ENCODE measurements at regions not wholly inside any gene's neighbourhood (a gene's known extent, or its start where the extent isn't known, plus 50 kb on each side); places are given as distances from the start of the nearest gene placed in this dataset.

GRCh38 chr2:120632796-120633646 is 102.6 kb upstream of the GLI2 start:
- no peak overlapping the region for H3K4me3 ChIP-seq
- TF ChIP-seq CTCF (IDR thresholded peaks at IDR 0.05): no peak
- TF ChIP-seq POLR2A (IDR thresholded peaks at IDR 0.05): no peak
- no peak for TF ChIP-seq EP300 (IDR thresholded peaks at IDR 0.05)
- H3K36me3 ChIP-seq: no peaks in the 10 kb centered on the region
- no peaks in the 10 kb centered on the region for H3K27me3 ChIP-seq
- H3K4me1 ChIP-seq: no peaks in the 10 kb centered on the region
- no peak for DNase-seq (ENCODE audit: low spot score in 2 of 2)
- H3K9me3 ChIP-seq: peaks cover 0 to 5% (median 0%) of the 10 kb centered on the region in 4 donors
- H3K27ac ChIP-seq: no peak overlapping the region
- WGBS, 2 donors: 57 to 73% methylated on average over 17 of the region's 17 CpGs

GRCh38 chr2:120634533-120634932 is 101.1 kb upstream of the GLI2 start:
- Histone ChIP-seq H3K27ac (no peak overlapping the region), H3K36me3 (no peaks in the 10 kb centered on the region), H3K9me3 (no peaks in the 10 kb centered on the region), H3K4me1 (no peaks in the 10 kb centered on the region), H3K27me3 (no peaks in the 10 kb centered on the region), H3K4me3 (no peak overlapping the region)
- no peak for DNase-seq (ENCODE audit: low spot score in 2 of 2)
- 84% methylated on average over 6 of the region's 6 CpGs for WGBS, 2 donors
- TF ChIP-seq CTCF (IDR thresholded peaks at IDR 0.05) (no peak), POLR2A (IDR thresholded peaks at IDR 0.05) (no peak), EP300 (IDR thresholded peaks at IDR 0.05) (no peak)

GRCh38 chr2:120635146-120635545 is 100.5 kb upstream of the GLI2 start:
- Histone ChIP-seq H3K9me3 (peaks cover 0 to 1% (median 0%) of the 10 kb centered on the region in 4 donors), H3K4me3 (no peak overlapping the region), H3K36me3 (no peaks in the 10 kb centered on the region), H3K27ac (no peak overlapping the region), H3K4me1 (no peaks in the 10 kb centered on the region), H3K27me3 (no peaks in the 10 kb centered on the region)
- TF ChIP-seq POLR2A (IDR thresholded peaks at IDR 0.05) (no peak), EP300 (IDR thresholded peaks at IDR 0.05) (no peak), CTCF (IDR thresholded peaks at IDR 0.05) (no peak)
- no peak for DNase-seq (ENCODE audit: low spot score in 2 of 2)
- 92 to 95% methylated on average over 5 of the region's 5 CpGs for WGBS, 2 donors

- TF ChIP-seq POLR2A (IDR thresholded peaks at IDR 0.05): no peak
- TF ChIP-seq EP300 (IDR thresholded peaks at IDR 0.05): no peak
- no peak for TF ChIP-seq CTCF (IDR thresholded peaks at IDR 0.05)
- WGBS, 2 donors: 88% methylated on average over 4 to 5 of the region's 5 CpGs
- no peak for DNase-seq (ENCODE audit: low spot score in 2 of 2)
- Histone ChIP-seq H3K27ac (no peak overlapping the region), H3K36me3 (no peaks in the 10 kb centered on the region), H3K9me3 (peaks cover 0 to 13% (median 0%) of the 10 kb centered on the region in 4 donors), H3K4me1 (no peaks in the 10 kb centered on the region), H3K27me3 (no peaks in the 10 kb centered on the region), H3K4me3 (no peak overlapping the region)
Observed at GRCh38 chr2:120637847-120638246, 97.8 kb upstream of the GLI2 start.

- H3K4me3 ChIP-seq: no peak overlapping the region
- H3K27ac ChIP-seq: no peak overlapping the region
- no peaks in the 10 kb centered on the region for H3K4me1 ChIP-seq
- no peak for TF ChIP-seq POLR2A (IDR thresholded peaks at IDR 0.05)
- no peak for TF ChIP-seq EP300 (IDR thresholded peaks at IDR 0.05)
- TF ChIP-seq CTCF (IDR thresholded peaks at IDR 0.05): no peak
- WGBS, 2 donors: 77 to 86% methylated on average over 4 of the region's 4 CpGs
- DNase-seq (ENCODE audit: low spot score in 2 of 2): no peak
- peaks cover 0 to 13% (median 0%) of the 10 kb centered on the region in 4 donors for H3K9me3 ChIP-seq
- no peaks in the 10 kb centered on the region for H3K36me3 ChIP-seq
- no peaks in the 10 kb centered on the region for H3K27me3 ChIP-seq
Observed at GRCh38 chr2:120638450-120638849, 97.2 kb upstream of the GLI2 start.
